GM23338 (cell line): ENCODE measurements at regions not wholly inside any gene's neighbourhood (a gene's known extent, or its start where the extent isn't known, plus 50 kb on each side); places are given as distances from the start of the nearest gene placed in this dataset.

Experiments used
- ATAC-seq: fragments of 200-7000 bp; cut with Tn5 transposase; 3 replicates; pipeline ENCODE4 v1.9.1; 2020
- DNase-seq: peaks from one replicate; pipeline ENCODE4 v3.0.0-alpha.2; 2015; ENCODE audit warnings: low spot score
- H2AFZ ChIP-seq: fragments of 200-600 bp; sonication (generic); 2 replicates; pipeline ENCODE4 v1.8.0; 2016; ENCODE audit warnings: antibody characterized with exemption, mild to moderate bottlenecking, moderate library complexity
- H3F3A ChIP-seq: fragments of 200-600 bp; sonication (generic); replicated peaks from 2 replicates; pipeline ENCODE4 v1.8.0; 2017; ENCODE audit warnings: antibody characterized with exemption, mixed run types, low read depth
- H3K27ac ChIP-seq: fragments of 200-600 bp; sonication (generic); 2 replicates; pipeline ENCODE4 v1.6.1; 2016; ENCODE audit warnings: low read depth
- H3K27me3 ChIP-seq: fragments of 200-600 bp; sonication (generic); 2 replicates; pipeline ENCODE4 v1.8.0; 2016; ENCODE audit warnings: mild to moderate bottlenecking, mixed run types, moderate library complexity; ENCODE audit not compliant: insufficient read depth
- H3K36me3 ChIP-seq: fragments of 200-600 bp; sonication (generic); 2 replicates; pipeline ENCODE4 v1.8.0; 2016; ENCODE audit warnings: mild to moderate bottlenecking; ENCODE audit not compliant: insufficient read depth
- H3K4me1 ChIP-seq: fragments of 200-600 bp; sonication (generic); 2 replicates; pipeline ENCODE4 v1.8.0; 2016; ENCODE audit warnings: mild to moderate bottlenecking, moderate library complexity; ENCODE audit not compliant: insufficient read depth
- H3K4me2 ChIP-seq: fragments of 200-600 bp; sonication (generic); 2 replicates; pipeline ENCODE4 v1.7.1; 2017; ENCODE audit warnings: mixed run types
- H3K4me3 ChIP-seq: fragments of 200-600 bp; sonication (generic); 2 replicates; pipeline ENCODE4 v1.6.1; 2016; ENCODE audit warnings: mixed run types
- H3K79me2 ChIP-seq: fragments of 200-600 bp; sonication (generic); replicated peaks from 2 replicates; pipeline ENCODE4 v1.8.0; 2017; ENCODE audit warnings: mild to moderate bottlenecking; ENCODE audit not compliant: insufficient read depth
- H3K9me2 ChIP-seq: fragments of 200-600 bp; sonication (generic); 2 replicates; pipeline ENCODE4 v1.8.0; 2017; ENCODE audit not compliant: insufficient read depth
- H4K20me1 ChIP-seq: fragments of 200-600 bp; sonication (generic); replicated peaks from 2 replicates; pipeline ENCODE4 v1.8.0; 2017; ENCODE audit warnings: mild to moderate bottlenecking; ENCODE audit not compliant: insufficient read depth
- H3K27ac Mint-ChIP-seq: 2 replicates; pipeline ENCODE4 v1.8.0; 2020; ENCODE audit warnings: inconsistent platforms, mild to moderate bottlenecking, moderate library complexity, mixed read lengths
- H3K27me3 Mint-ChIP-seq: 3 replicates; pipeline ENCODE4 v1.8.0; 2022; ENCODE audit warnings: low read depth, mild to moderate bottlenecking, moderate library complexity, mixed read lengths, inconsistent platforms; ENCODE audit not compliant: insufficient read depth, poor library complexity
- H3K36me3 Mint-ChIP-seq: 3 replicates; pipeline ENCODE4 v1.8.0; 2021; ENCODE audit warnings: low read depth, mild to moderate bottlenecking, inconsistent platforms, moderate library complexity, mixed read lengths
- H3K4me1 Mint-ChIP-seq: 3 replicates; pipeline ENCODE4 v1.8.0; 2020; ENCODE audit warnings: mild to moderate bottlenecking, inconsistent platforms, mixed read lengths
- H3K4me3 Mint-ChIP-seq: 3 replicates; pipeline ENCODE4 v1.8.0; 2021; ENCODE audit warnings: moderate library complexity, mild to moderate bottlenecking, inconsistent platforms, mixed read lengths
- H3K9me3 Mint-ChIP-seq: 3 replicates; pipeline ENCODE4 v1.8.0; 2020; ENCODE audit warnings: moderate library complexity, mild to moderate bottlenecking, inconsistent platforms, mixed read lengths
- CREB1 ChIP-seq: fragments of 250-450 bp; sonication (Bioruptor Pico); IDR thresholded peaks from 2 replicates; pipeline ENCODE4 v1.5.0; 2020; ENCODE audit warnings: low read depth, mild to moderate bottlenecking, moderate library complexity
- CTCF ChIP-seq, 2 experiments: fragments of 200-600 bp in 1 of 2; sonication (generic) in 1 of 2; conservative IDR thresholded peaks; 2 replicates each; pipeline versions ENCODE4 v1.5.1 to v1.6.1; 2016 to 2017; ENCODE audit warnings: antibody characterized with exemption in 2 of 2, low read depth in 2 of 2, mild to moderate bottlenecking in 2 of 2, moderate library complexity in 1 of 2
- EZH2 ChIP-seq: fragments of 200-600 bp; sonication (generic); IDR thresholded peaks from one replicate; pipeline ENCODE4 v1.8.0; 2017; ENCODE audit warnings: antibody characterized with exemption, mild to moderate bottlenecking, low read depth; ENCODE audit not compliant: unreplicated experiment
- EZH2phosphoT487 ChIP-seq: fragments of 200-600 bp; sonication (generic); IDR thresholded peaks from one replicate; pipeline ENCODE4 v1.8.1; 2018; ENCODE audit warnings: antibody characterized with exemption; ENCODE audit not compliant: unreplicated experiment
- JUNB ChIP-seq: IDR thresholded peaks from one replicate; pipeline ENCODE4 v1.6.1; 2016; ENCODE audit warnings: antibody characterized with exemption; ENCODE audit not compliant: unreplicated experiment
- NANOG ChIP-seq: IDR thresholded peaks from 2 replicates; pipeline ENCODE4 v1.6.1; 2016; ENCODE audit warnings: antibody characterized with exemption, borderline replicate concordance
- REST ChIP-seq: IDR thresholded peaks from one replicate; pipeline ENCODE4 v1.6.1; 2018; ENCODE audit warnings: antibody characterized with exemption; ENCODE audit not compliant: unreplicated experiment
- STAT1 ChIP-seq: IDR thresholded peaks from one replicate; pipeline ENCODE4 v1.6.1; 2016; ENCODE audit warnings: antibody characterized with exemption; ENCODE audit not compliant: unreplicated experiment
- ZNF114 ChIP-seq: fragments of 250-450 bp; sonication (Bioruptor Pico); IDR thresholded peaks from 2 replicates; pipeline ENCODE4 v1.5.0; 2020; ENCODE audit warnings: mild to moderate bottlenecking, moderate library complexity
- ZNF331 ChIP-seq: fragments of 250-450 bp; sonication (Bioruptor Pico); IDR thresholded peaks from 2 replicates; pipeline ENCODE4 v1.5.0; 2020; ENCODE audit warnings: low read depth, mild to moderate bottlenecking, moderate library complexity
- TF ChIP-seq, protein P1 (sequence below): IDR thresholded peaks from 2 replicates; pipeline ENCODE4 v1.6.1; 2016; ENCODE audit warnings: antibody characterized with exemption
- TF ChIP-seq, protein P2 (sequence below): fragments of 250-450 bp; sonication (Bioruptor Pico); IDR thresholded peaks from 2 replicates; pipeline ENCODE4 v1.5.0; 2020; ENCODE audit warnings: mild to moderate bottlenecking, moderate library complexity

DNA sequence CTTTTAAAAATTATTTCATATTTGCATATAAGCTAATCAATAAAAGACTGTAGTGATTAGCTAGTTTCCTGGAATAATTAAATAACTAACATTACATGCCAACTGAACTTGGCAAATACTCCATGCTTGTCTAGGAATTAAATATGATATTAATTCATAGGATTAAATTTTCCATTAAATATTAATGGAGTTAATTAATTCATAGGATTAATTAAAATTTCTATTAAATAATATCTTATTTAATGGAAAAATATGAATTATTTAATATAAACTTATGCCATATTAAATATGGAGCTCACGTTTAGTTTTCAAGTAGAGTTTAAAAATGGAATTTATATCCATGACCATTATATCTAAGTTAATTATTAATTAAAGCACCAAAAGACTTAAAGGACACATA lies 517.8 kb upstream of the DAB2 start:
- H3F3A ChIP-seq = no peaks in the 10 kb centered on the region
- no peak overlapping the region for H3K4me2 ChIP-seq
- DNase-seq (no peak), ATAC-seq (no peak)
- Mint-ChIP-seq H3K27me3 (no peaks in the 10 kb centered on the region), H3K4me1 (no peaks in the 10 kb centered on the region), H3K4me3 (no peak overlapping the region), H3K9me3 (no peaks in the 10 kb centered on the region), H3K36me3 (no peaks in the 10 kb centered on the region), H3K27ac (no peak overlapping the region)
- H3K4me1 ChIP-seq = no peaks in the 10 kb centered on the region
- no peak overlapping the region for H3K4me3 ChIP-seq
- H4K20me1 ChIP-seq = no peaks in the 10 kb centered on the region
- H3K27me3 ChIP-seq = no peaks in the 10 kb centered on the region
- no peaks in the 10 kb centered on the region for H3K79me2 ChIP-seq
- no peaks in the 10 kb centered on the region for H3K9me2 ChIP-seq
- no peaks in the 10 kb centered on the region for H3K36me3 ChIP-seq
- H3K27ac ChIP-seq = no peak overlapping the region
- no peak overlapping the region for H2AFZ ChIP-seq
- TF ChIP-seq CTCF (conservative IDR thresholded peaks at IDR 0.05; ENCODE audit: low read depth in 2 of 2) (no peak), ZNF114 (CRISPR knock-in tag) (no peak), CREB1 (CRISPR knock-in tag) (no peak), STAT1 (no peak), EZH2 (no peak), JUNB (no peak), NANOG (no peak), EZH2phosphoT487 (no peak), REST (no peak), ZNF331 (CRISPR knock-in tag) (no peak)
- TF ChIP-seq, protein P1, sequence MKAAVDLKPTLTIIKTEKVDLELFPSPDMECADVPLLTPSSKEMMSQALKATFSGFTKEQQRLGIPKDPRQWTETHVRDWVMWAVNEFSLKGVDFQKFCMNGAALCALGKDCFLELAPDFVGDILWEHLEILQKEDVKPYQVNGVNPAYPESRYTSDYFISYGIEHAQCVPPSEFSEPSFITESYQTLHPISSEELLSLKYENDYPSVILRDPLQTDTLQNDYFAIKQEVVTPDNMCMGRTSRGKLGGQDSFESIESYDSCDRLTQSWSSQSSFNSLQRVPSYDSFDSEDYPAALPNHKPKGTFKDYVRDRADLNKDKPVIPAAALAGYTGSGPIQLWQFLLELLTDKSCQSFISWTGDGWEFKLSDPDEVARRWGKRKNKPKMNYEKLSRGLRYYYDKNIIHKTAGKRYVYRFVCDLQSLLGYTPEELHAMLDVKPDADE = no peak
- TF ChIP-seq, protein P2, sequence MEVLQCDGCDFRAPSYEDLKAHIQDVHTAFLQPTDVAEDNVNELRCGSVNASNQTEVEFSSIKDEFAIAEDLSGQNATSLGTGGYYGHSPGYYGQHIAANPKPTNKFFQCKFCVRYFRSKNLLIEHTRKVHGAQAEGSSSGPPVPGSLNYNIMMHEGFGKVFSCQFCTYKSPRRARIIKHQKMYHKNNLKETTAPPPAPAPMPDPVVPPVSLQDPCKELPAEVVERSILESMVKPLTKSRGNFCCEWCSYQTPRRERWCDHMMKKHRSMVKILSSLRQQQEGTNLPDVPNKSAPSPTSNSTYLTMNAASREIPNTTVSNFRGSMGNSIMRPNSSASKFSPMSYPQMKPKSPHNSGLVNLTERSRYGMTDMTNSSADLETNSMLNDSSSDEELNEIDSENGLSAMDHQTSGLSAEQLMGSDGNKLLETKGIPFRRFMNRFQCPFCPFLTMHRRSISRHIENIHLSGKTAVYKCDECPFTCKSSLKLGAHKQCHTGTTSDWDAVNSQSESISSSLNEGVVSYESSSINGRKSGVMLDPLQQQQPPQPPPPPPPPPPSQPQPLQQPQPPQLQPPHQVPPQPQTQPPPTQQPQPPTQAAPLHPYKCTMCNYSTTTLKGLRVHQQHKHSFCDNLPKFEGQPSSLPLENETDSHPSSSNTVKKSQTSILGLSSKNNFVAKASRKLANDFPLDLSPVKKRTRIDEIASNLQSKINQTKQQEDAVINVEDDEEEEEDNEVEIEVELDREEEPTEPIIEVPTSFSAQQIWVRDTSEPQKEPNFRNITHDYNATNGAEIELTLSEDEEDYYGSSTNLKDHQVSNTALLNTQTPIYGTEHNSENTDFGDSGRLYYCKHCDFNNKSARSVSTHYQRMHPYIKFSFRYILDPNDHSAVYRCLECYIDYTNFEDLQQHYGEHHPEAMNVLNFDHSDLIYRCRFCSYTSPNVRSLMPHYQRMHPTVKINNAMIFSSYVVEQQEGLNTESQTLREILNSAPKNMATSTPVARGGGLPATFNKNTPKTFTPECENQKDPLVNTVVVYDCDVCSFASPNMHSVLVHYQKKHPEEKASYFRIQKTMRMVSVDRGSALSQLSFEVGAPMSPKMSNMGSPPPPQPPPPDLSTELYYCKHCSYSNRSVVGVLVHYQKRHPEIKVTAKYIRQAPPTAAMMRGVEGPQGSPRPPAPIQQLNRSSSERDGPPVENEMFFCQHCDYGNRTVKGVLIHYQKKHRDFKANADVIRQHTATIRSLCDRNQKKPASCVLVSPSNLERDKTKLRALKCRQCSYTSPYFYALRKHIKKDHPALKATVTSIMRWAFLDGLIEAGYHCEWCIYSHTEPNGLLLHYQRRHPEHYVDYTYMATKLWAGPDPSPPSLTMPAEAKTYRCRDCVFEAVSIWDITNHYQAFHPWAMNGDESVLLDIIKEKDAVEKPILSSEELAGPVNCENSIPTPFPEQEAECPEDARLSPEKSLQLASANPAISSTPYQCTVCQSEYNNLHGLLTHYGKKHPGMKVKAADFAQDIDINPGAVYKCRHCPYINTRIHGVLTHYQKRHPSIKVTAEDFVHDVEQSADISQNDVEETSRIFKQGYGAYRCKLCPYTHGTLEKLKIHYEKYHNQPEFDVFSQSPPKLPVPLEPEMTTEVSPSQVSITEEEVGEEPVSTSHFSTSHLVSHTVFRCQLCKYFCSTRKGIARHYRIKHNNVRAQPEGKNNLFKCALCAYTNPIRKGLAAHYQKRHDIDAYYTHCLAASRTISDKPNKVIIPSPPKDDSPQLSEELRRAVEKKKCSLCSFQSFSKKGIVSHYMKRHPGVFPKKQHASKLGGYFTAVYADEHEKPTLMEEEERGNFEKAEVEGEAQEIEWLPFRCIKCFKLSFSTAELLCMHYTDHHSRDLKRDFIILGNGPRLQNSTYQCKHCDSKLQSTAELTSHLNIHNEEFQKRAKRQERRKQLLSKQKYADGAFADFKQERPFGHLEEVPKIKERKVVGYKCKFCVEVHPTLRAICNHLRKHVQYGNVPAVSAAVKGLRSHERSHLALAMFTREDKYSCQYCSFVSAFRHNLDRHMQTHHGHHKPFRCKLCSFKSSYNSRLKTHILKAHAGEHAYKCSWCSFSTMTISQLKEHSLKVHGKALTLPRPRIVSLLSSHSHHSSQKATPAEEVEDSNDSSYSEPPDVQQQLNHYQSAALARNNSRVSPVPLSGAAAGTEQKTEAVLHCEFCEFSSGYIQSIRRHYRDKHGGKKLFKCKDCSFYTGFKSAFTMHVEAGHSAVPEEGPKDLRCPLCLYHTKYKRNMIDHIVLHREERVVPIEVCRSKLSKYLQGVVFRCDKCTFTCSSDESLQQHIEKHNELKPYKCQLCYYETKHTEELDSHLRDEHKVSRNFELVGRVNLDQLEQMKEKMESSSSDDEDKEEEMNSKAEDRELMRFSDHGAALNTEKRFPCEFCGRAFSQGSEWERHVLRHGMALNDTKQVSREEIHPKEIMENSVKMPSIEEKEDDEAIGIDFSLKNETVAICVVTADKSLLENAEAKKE (CRISPR knock-in tag) = no peak
